HepG2 (cell line): ENCODE measurements at regions not wholly inside any gene's neighbourhood (a gene's known extent, or its start where the extent isn't known, plus 50 kb on each side); places are given as distances from the start of the nearest gene placed in this dataset.

Experiments
- ATF7-NPFF ChIP-seq: sonication (generic); formaldehyde crosslinking; IDR thresholded peaks from 2 replicates; pipeline ENCODE4 v1.8.1; 2023; ENCODE audit warnings: mild to moderate bottlenecking, low read depth, missing genetic modification reagents, moderate library complexity
- CENPX ChIP-seq: sonication (generic); formaldehyde crosslinking; IDR thresholded peaks from 2 replicates; pipeline ENCODE4 v1.9.0; 2021; ENCODE audit warnings: mild to moderate bottlenecking, missing genetic modification reagents, moderate library complexity
- ISL2 ChIP-seq: sonication (generic); formaldehyde crosslinking; IDR thresholded peaks from 2 replicates; pipeline ENCODE4 v1.5.0; 2020; ENCODE audit warnings: missing genetic modification reagents
- NONO ChIP-seq, 2 experiments: fragments of 450-650 bp in 1 of 2; sonication (generic) in 1 of 2; formaldehyde crosslinking in 1 of 2; IDR thresholded peaks in 1 of 2; conservative IDR thresholded peaks in 1 of 2; 2 replicates each; pipeline versions ENCODE4 v1.6.1 to v1.8.0; 2017 to 2022; ENCODE audit warnings: mild to moderate bottlenecking in 1 of 2, missing genetic modification reagents in 1 of 2, moderate library complexity in 1 of 2
- SALL1 ChIP-seq: sonication (generic); formaldehyde crosslinking; IDR thresholded peaks from 2 replicates; pipeline ENCODE4 v1.8.0; 2022; ENCODE audit warnings: mild to moderate bottlenecking, missing genetic modification reagents
- ZMYM4 ChIP-seq: sonication (generic); formaldehyde crosslinking; IDR thresholded peaks from 2 replicates; pipeline ENCODE4 v1.8.1; 2023; ENCODE audit warnings: mild to moderate bottlenecking, missing genetic modification reagents
- ZNF253 ChIP-seq: sonication (generic); formaldehyde crosslinking; IDR thresholded peaks from 2 replicates; pipeline ENCODE4 v1.8.0; 2022; ENCODE audit warnings: mild to moderate bottlenecking, missing genetic modification reagents, borderline replicate concordance
- ZNF547 ChIP-seq: sonication (generic); formaldehyde crosslinking; IDR thresholded peaks from 2 replicates; pipeline ENCODE4 v1.5.1; 2020; ENCODE audit warnings: mild to moderate bottlenecking, missing genetic modification reagents
- ZSCAN20 ChIP-seq: sonication (generic); formaldehyde crosslinking; IDR thresholded peaks from 2 replicates; pipeline ENCODE4 v1.4.0; 2020; ENCODE audit warnings: missing genetic modification reagents, mild to moderate bottlenecking, borderline replicate concordance
- TF ChIP-seq, protein P1 (sequence below): sonication (generic); formaldehyde crosslinking; IDR thresholded peaks from 2 replicates; pipeline ENCODE4 v1.4.0; 2020; ENCODE audit warnings: missing genetic modification reagents
- TF ChIP-seq, protein P2 (sequence below): sonication (generic); formaldehyde crosslinking; IDR thresholded peaks from 2 replicates; pipeline ENCODE4 v1.5.0; 2020; ENCODE audit warnings: missing genetic modification reagents
- TF ChIP-seq, protein P3 (sequence below): sonication (generic); formaldehyde crosslinking; IDR thresholded peaks from 2 replicates; pipeline ENCODE4 v1.4.0; 2020; ENCODE audit warnings: missing genetic modification reagents, borderline replicate concordance
- TF ChIP-seq, protein P4 (sequence below): sonication (generic); formaldehyde crosslinking; IDR thresholded peaks from 2 replicates; pipeline ENCODE4 v1.8.1; 2022; ENCODE audit warnings: low read depth, mild to moderate bottlenecking, missing genetic modification reagents
- TF ChIP-seq, protein P5 (sequence below): sonication (generic); formaldehyde crosslinking; IDR thresholded peaks from 2 replicates; pipeline ENCODE4 v1.8.0; 2022; ENCODE audit warnings: mild to moderate bottlenecking, missing genetic modification reagents, moderate library complexity

DNA sequence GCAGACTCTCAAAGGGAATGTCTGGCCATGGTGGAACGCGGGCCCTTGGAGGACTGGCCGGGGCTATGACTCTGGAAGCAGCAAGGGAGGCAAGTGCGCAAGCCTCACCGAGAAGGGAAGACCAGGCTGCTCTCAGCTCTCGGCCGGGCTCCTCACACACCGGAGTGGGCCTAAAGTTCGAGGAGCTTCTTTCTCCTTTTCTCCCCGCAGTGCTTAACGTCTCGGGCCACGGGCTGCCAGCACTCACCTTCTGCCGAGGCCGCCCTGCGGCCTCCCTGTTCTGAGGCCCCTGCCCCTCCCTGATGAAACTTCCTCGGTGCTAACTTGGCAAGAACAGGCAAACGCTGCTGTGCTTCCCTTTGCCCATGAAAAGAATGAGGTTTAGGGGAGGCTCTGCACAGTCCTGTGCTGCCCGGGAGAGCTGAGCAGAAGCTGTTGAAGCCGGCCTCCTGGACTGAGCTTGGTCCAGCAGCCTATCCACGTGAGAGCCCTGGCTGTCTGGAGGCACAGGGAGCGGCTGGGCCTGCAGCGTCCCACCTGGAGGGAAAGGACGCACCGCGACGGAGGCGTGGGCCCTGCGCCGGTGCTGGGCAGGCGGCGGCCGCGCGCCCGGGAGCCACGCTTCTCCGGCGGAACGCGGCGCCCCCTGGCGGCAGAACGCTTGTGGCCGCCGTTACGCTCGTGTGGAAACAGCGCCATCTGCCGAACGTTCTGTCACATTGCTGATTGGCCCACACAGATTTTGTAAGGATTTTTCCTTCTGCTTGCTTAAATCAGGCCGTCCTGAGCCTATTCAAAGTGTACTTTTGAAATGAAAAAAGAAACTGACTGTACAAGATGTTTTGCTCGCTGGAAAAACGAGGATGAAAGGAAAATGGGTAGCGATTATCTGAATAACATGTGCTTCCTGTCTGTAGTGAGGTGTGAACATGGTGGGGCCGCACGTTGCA is 65.0 kb upstream of the TMEM45B start (continued):
- peak; percentile 79 for TF ChIP-seq SALL1 (CRISPR knock-in tag)
- TF ChIP-seq, protein P1, sequence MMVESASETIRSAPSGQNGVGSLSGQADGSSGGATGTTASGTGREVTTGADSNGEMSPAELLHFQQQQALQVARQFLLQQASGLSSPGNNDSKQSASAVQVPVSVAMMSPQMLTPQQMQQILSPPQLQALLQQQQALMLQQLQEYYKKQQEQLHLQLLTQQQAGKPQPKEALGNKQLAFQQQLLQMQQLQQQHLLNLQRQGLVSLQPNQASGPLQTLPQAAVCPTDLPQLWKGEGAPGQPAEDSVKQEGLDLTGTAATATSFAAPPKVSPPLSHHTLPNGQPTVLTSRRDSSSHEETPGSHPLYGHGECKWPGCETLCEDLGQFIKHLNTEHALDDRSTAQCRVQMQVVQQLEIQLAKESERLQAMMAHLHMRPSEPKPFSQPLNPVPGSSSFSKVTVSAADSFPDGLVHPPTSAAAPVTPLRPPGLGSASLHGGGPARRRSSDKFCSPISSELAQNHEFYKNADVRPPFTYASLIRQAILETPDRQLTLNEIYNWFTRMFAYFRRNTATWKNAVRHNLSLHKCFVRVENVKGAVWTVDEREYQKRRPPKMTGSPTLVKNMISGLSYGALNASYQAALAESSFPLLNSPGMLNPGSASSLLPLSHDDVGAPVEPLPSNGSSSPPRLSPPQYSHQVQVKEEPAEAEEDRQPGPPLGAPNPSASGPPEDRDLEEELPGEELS (CRISPR knock-in tag), result peak; percentile 18; the same call in 1 of the 2 replicates
- TF ChIP-seq ZMYM4, result peak; percentile 90
- TF ChIP-seq CENPX, result no peak
- TF ChIP-seq, protein P2, sequence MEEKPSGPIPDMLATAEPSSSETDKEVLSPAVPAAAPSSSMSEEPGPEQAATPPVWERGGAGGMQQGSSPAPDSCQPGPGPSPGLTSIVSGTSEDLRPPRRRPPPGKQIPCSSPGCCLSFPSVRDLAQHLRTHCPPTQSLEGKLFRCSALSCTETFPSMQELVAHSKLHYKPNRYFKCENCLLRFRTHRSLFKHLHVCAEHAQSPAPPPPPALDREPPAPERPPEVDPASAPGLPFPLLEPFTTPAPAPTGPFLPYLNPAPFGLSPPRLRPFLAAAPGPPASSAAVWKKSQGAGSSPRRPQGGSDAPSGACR, result no peak
- TF ChIP-seq, protein P3, sequence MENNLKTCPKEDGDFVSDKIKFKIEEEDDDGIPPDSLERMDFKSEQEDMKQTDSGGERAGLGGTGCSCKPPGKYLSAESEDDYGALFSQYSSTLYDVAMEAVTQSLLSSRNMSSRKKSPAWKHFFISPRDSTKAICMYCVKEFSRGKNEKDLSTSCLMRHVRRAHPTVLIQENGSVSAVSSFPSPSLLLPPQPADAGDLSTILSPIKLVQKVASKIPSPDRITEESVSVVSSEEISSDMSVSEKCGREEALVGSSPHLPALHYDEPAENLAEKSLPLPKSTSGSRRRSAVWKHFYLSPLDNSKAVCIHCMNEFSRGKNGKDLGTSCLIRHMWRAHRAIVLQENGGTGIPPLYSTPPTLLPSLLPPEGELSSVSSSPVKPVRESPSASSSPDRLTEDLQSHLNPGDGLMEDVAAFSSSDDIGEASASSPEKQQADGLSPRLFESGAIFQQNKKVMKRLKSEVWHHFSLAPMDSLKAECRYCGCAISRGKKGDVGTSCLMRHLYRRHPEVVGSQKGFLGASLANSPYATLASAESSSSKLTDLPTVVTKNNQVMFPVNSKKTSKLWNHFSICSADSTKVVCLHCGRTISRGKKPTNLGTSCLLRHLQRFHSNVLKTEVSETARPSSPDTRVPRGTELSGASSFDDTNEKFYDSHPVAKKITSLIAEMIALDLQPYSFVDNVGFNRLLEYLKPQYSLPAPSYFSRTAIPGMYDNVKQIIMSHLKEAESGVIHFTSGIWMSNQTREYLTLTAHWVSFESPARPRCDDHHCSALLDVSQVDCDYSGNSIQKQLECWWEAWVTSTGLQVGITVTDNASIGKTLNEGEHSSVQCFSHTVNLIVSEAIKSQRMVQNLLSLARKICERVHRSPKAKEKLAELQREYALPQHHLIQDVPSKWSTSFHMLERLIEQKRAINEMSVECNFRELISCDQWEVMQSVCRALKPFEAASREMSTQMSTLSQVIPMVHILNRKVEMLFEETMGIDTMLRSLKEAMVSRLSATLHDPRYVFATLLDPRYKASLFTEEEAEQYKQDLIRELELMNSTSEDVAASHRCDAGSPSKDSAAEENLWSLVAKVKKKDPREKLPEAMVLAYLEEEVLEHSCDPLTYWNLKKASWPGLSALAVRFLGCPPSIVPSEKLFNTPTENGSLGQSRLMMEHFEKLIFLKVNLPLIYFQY (CRISPR knock-in tag), result peak; percentile 54; the same call in 1 of the 2 replicates
- peak; percentile 37; the same call in 1 of the 2 replicates for TF ChIP-seq ISL2 (CRISPR knock-in tag)
- TF ChIP-seq ZSCAN20 (CRISPR knock-in tag), result 0 out of 2 replicates have a peak, but pooled peaks have one; percentile 73
- TF ChIP-seq ZNF547 (CRISPR knock-in tag), result 0 out of 2 replicates have a peak, but pooled peaks have one; percentile 67
- 0 out of 2 replicates have a peak, but pooled peaks have one; percentile 53 for TF ChIP-seq ATF7-NPFF
- TF ChIP-seq ZNF253 (CRISPR knock-in tag), result 0 out of 2 replicates have a peak, but pooled peaks have one; percentile 34
- TF ChIP-seq, protein P4, sequence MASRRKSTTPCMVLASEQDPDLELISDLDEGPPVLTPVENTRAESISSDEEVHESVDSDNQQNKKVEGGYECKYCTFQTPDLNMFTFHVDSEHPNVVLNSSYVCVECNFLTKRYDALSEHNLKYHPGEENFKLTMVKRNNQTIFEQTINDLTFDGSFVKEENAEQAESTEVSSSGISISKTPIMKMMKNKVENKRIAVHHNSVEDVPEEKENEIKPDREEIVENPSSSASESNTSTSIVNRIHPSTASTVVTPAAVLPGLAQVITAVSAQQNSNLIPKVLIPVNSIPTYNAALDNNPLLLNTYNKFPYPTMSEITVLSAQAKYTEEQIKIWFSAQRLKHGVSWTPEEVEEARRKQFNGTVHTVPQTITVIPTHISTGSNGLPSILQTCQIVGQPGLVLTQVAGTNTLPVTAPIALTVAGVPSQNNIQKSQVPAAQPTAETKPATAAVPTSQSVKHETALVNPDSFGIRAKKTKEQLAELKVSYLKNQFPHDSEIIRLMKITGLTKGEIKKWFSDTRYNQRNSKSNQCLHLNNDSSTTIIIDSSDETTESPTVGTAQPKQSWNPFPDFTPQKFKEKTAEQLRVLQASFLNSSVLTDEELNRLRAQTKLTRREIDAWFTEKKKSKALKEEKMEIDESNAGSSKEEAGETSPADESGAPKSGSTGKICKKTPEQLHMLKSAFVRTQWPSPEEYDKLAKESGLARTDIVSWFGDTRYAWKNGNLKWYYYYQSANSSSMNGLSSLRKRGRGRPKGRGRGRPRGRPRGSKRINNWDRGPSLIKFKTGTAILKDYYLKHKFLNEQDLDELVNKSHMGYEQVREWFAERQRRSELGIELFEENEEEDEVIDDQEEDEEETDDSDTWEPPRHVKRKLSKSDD, result 0 out of 2 replicates have a peak, but pooled peaks have one; percentile 35
- TF ChIP-seq, protein P5, sequence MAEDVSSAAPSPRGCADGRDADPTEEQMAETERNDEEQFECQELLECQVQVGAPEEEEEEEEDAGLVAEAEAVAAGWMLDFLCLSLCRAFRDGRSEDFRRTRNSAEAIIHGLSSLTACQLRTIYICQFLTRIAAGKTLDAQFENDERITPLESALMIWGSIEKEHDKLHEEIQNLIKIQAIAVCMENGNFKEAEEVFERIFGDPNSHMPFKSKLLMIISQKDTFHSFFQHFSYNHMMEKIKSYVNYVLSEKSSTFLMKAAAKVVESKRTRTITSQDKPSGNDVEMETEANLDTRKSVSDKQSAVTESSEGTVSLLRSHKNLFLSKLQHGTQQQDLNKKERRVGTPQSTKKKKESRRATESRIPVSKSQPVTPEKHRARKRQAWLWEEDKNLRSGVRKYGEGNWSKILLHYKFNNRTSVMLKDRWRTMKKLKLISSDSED (CRISPR knock-in tag), result no peak
- TF ChIP-seq NONO (IDR thresholded peaks at IDR 0.05), result no peak
- no peak; the same call in 1 of the 2 replicates for TF ChIP-seq NONO (CRISPR knock-in tag; conservative IDR thresholded peaks at IDR 0.05)
